K562 (cell line): ENCODE measurements at regions not wholly inside any gene's neighbourhood (a gene's known extent, or its start where the extent isn't known, plus 50 kb on each side); places are given as distances from the start of the nearest gene placed in this dataset.

Source experiments
- ATAC-seq: fragments of 200-7000 bp; cut with Tn5 transposase; 3 replicates; pipeline ENCODE4 v1.9.1; 2020; ENCODE audit warnings: moderate library complexity
- BruUV-seq: library from RNA; stranded (reverse); fragments of 400-500 nt; replicated peaks from 2 replicates; lab custom pipeline; 2021; lab: Mats Ljungman, UMichigan
- CTCF ChIA-PET: fragments of 300-600 bp; formaldehyde crosslinking; extraction: SDS; loops from one replicate; lab custom pipeline; 2021; ENCODE audit warnings: low intra/inter-chr PET ratio; lab: Yijun Ruan, JAX
- POLR2A ChIA-PET: fragments of 300-600, 350-650 bp; sonication (Branson Sonifier 250); formaldehyde crosslinking; extraction: SDS; loops from one replicate; lab custom pipeline; 2021; ENCODE audit warnings: antibody characterized with exemption, inconsistent platforms; lab: Yijun Ruan, JAX
- DNase-seq, 4 experiments: peaks; one replicate each; pipeline versions ENCODE4 v3.0.0 to v3.0.0-alpha.2; 2011 to 2018; ENCODE audit warnings: low spot score in 3 of 4, mixed read lengths in 3 of 4; ENCODE audit errors: extremely low read depth in 1 of 4
- FAIRE-seq: peaks from 2 replicates; lab custom pipeline; 2011; peaks lifted over from hg19 to GRCh38; lab: Jason Lieb, UNC
- H2AFZ ChIP-seq: 2 replicates; pipeline ENCODE4 v1.6.0; 2011; ENCODE audit warnings: low read depth, low read length, control low read depth, inconsistent platforms
- H3K27ac ChIP-seq: fragments of 200-600 bp; 3 replicates; pipeline ENCODE4 v1.8.0; 2011; ENCODE audit warnings: low read depth, mild to moderate bottlenecking, control low read depth, inconsistent platforms, low read length, moderate library complexity, mixed read lengths; ENCODE audit errors: extremely low read depth
- H3K27me3 ChIP-seq, 2 experiments: fragments of 300-600 bp in 1 of 2; 2 replicates in 1 of 2; 3 replicates in 1 of 2; pipeline versions ENCODE4 v1.6.0 to v1.8.0; 2011; ENCODE audit warnings: inconsistent platforms in 2 of 2, low read length in 2 of 2, mild to moderate bottlenecking in 1 of 2, mixed read lengths in 1 of 2, moderate library complexity in 1 of 2; ENCODE audit not compliant: control insufficient read depth in 2 of 2, insufficient read depth in 2 of 2
- H3K36me3 ChIP-seq: fragments of 300-600 bp; 3 replicates; pipeline ENCODE4 v1.8.0; 2011; ENCODE audit warnings: mild to moderate bottlenecking, low read length, inconsistent platforms; ENCODE audit not compliant: control insufficient read depth, insufficient read depth
- H3K4me1 ChIP-seq, 2 experiments: fragments of 200-600 bp in 1 of 2; replicated peaks in 1 of 2; 2 replicates in 1 of 2; 3 replicates in 1 of 2; pipeline versions ENCODE4 v1.5.1 to v1.8.0; 2011; ENCODE audit warnings: inconsistent platforms in 2 of 2, low read length in 2 of 2, mild to moderate bottlenecking in 1 of 2, mixed read lengths in 1 of 2, moderate library complexity in 1 of 2; ENCODE audit not compliant: control insufficient read depth in 2 of 2, insufficient read depth in 2 of 2
- H3K4me2 ChIP-seq: 2 replicates; pipeline ENCODE4 v1.6.1; 2011; ENCODE audit warnings: low read length, control low read depth, inconsistent platforms, mixed read lengths; ENCODE audit not compliant: insufficient read depth
- H3K4me3 ChIP-seq: fragments of 200-600 bp; sonication (generic), shearing (Covaris generic); 2 replicates; pipeline ENCODE4 v1.5.1; 2016; ENCODE audit warnings: control low read depth, inconsistent platforms
- H3K79me2 ChIP-seq: fragments of 200-600 bp; 3 replicates; pipeline ENCODE4 v1.8.0; 2011; ENCODE audit warnings: low read length, inconsistent platforms; ENCODE audit not compliant: control insufficient read depth, insufficient read depth
- H3K9ac ChIP-seq, 2 experiments: 2 replicates each; pipeline versions ENCODE4 v1.6.0 to v1.6.1; 2011; ENCODE audit warnings: low read depth in 2 of 2, low read length in 2 of 2, control low read depth in 1 of 2, inconsistent platforms in 1 of 2, mild to moderate bottlenecking in 1 of 2, mixed read lengths in 1 of 2; ENCODE audit not compliant: insufficient read depth in 1 of 2
- H3K9me1 ChIP-seq: one replicate; pipeline ENCODE4 v1.6.0; 2011; ENCODE audit warnings: inconsistent platforms, mild to moderate bottlenecking, low read length, moderate library complexity; ENCODE audit not compliant: control insufficient read depth, insufficient read depth
- H3K9me3 ChIP-seq: replicated peaks from 2 replicates; pipeline ENCODE4 v1.5.1; 2011; ENCODE audit warnings: low read depth, low read length, inconsistent platforms; ENCODE audit not compliant: control insufficient read depth, insufficient read depth
- H4K20me1 ChIP-seq: replicated peaks from 2 replicates; pipeline ENCODE4 v1.6.1; 2011; ENCODE audit warnings: low read length, inconsistent platforms, mixed read lengths; ENCODE audit not compliant: control insufficient read depth, insufficient read depth
- CAMTA2 ChIP-seq: fragments of 250-450 bp; sonication (Bioruptor Pico); conservative IDR thresholded peaks from 2 replicates; pipeline ENCODE4 v1.5.1; 2022
- HMBOX1 ChIP-seq: sonication (generic); IDR thresholded peaks from 2 replicates; pipeline ENCODE4 v1.6.1; 2016
- MGA ChIP-seq: fragments of 450-650 bp; IDR thresholded peaks from 2 replicates; pipeline ENCODE4 v1.6.1; 2016; ENCODE audit warnings: mild to moderate bottlenecking, moderate library complexity
- PHTF2 ChIP-seq: fragments of 250-450 bp; sonication (Bioruptor Pico); IDR thresholded peaks from 2 replicates; pipeline ENCODE4 v1.5.0; 2021; ENCODE audit warnings: mild to moderate bottlenecking
- USF2 ChIP-seq: sonication (generic); formaldehyde crosslinking; IDR thresholded peaks from 2 replicates; pipeline ENCODE4 v1.5.0; 2020; ENCODE audit warnings: missing genetic modification reagents
- ZBED1 ChIP-seq: IDR thresholded peaks from 2 replicates; pipeline ENCODE4 v1.6.1; 2014
- ZBTB8A ChIP-seq: fragments of 450-650 bp; IDR thresholded peaks from 2 replicates; pipeline ENCODE4 v1.6.1; 2018; ENCODE audit warnings: mild to moderate bottlenecking, moderate library complexity; ENCODE audit not compliant: partially characterized antibody
- ZNF253 ChIP-seq: fragments of 250-450 bp; sonication (Bioruptor Pico); conservative IDR thresholded peaks from 2 replicates; pipeline ENCODE4 v1.6.1; 2021; ENCODE audit warnings: mild to moderate bottlenecking
- WGBS: fragments of 100-300 bp; shearing (Covaris generic); methylation state at CpG from one replicate; pipeline ENCODE4 v1.1.6; 2016; ENCODE audit warnings: low coverage, mixed read lengths; ENCODE audit not compliant: insufficient coverage; ENCODE audit errors: missing lambda C conversion rate; 5-methylcytosine and 5-hydroxymethylcytosine counted together
- in situ Hi-C: fragments of 300-500 bp; cut with MboI; formaldehyde crosslinking; loops from 4 replicates; pipeline ENCODE4 v1.15.0; 2018; ENCODE audit warnings: inconsistent platforms, mixed read lengths
- intact Hi-C: fragments of 100-400 bp; cut with micrococcal nuclease; formaldehyde crosslinking; loops from 2 replicates; pipeline ENCODE4 v1.14.2; 2022

GRCh38 chr5:42228279-42228678 is 195.0 kb upstream of the GHR start:
- H3K9me3 ChIP-seq, result no peaks in the 10 kb centered on the region
- no peak for ATAC-seq
- no peaks in the 10 kb centered on the region for H3K4me1 ChIP-seq
- H3K9me1 ChIP-seq, result no peaks in the 10 kb centered on the region
- no peak overlapping the region for H2AFZ ChIP-seq
- no TSS peak for BruUV-seq
- H3K79me2 ChIP-seq, result no peaks in the 10 kb centered on the region
- H3K27me3 ChIP-seq, result no peaks in the 10 kb centered on the region
- no peak overlapping the region for H3K4me3 ChIP-seq
- H4K20me1 ChIP-seq, result no peaks in the 10 kb centered on the region; the same call in 1 of the 2 replicates
- no peak for DNase-seq
- no peak for FAIRE-seq
- 0% methylated on average over 1 of the region's 1 CpG for WGBS
- CTCF ChIA-PET, result no interaction called here
- intact Hi-C loops (no loop called here), in situ Hi-C loops (no loop called here)
- H3K27ac ChIP-seq, result no peak overlapping the region
- POLR2A ChIA-PET, result no interaction called here
- no peaks in the 10 kb centered on the region for H3K36me3 ChIP-seq
- TF ChIP-seq ZNF253 (CRISPR knock-in tag) (no peak), USF2 (CRISPR knock-in tag) (no peak), ZBTB8A (no peak), MGA (no peak), PHTF2 (no peak), HMBOX1 (no peak), ZBED1 (no peak), CAMTA2 (CRISPR knock-in tag) (no peak)
- H3K4me2 ChIP-seq, result no peak overlapping the region
- H3K9ac ChIP-seq, result no peak overlapping the region
